HK-2 (cell line): ENCODE measurements at regions not wholly inside any gene's neighbourhood (a gene's known extent, or its start where the extent isn't known, plus 50 kb on each side); places are given as distances from the start of the nearest gene placed in this dataset.
A peak's percentile ranks its signal among the peaks of the same experiment; 100 is the strongest.
"Not testable (repeated sequence)": the region's sequence is repeated elsewhere in the genome, so short reads cannot be mapped to it uniquely, and the experiment has no call there.

Experiments used
- DNase-seq: peaks from one replicate; pipeline ENCODE4 v3.0.0-alpha.2; 2018; ENCODE audit not compliant: unreplicated experiment

DNA sequence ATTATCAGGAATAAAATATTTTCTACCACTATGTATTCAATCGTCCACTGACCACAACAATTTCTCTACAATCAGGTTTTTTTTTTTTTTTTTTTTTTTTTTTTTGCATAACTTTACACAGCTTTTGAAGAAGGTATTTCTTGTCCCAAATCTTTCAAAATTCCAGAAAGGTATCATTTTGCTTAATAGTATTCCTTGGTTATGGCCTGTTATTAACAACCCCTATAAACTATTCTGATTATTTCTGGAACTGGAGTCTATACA, 145.3 kb downstream of the ALX1 start:
- DNase-seq: no peak

DNA sequence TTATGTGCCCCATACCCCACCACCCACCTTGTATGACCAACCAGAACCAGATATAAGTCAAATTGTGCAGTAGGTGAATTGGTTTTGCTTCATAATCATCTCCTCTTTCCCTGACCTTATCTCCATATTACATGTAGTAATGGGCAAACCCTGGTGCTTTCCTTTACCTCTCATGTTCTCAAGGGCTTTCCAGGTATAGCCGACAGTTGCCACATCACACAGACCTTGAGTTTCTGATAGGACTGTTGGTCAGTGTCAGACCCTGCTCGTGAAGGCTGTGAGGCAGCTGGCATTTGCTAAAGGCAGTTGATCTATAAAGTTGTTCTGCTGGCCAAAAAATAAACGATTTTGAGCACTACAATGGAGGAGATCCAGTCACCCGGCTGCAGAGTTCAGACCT, 145.9 kb downstream of the ALX1 start:
- DNase-seq: no peak

GRCh38 chr12:85433148-85433547, 153.1 kb downstream of the ALX1 start:
- DNase-seq: not testable (repeated sequence)

DNA sequence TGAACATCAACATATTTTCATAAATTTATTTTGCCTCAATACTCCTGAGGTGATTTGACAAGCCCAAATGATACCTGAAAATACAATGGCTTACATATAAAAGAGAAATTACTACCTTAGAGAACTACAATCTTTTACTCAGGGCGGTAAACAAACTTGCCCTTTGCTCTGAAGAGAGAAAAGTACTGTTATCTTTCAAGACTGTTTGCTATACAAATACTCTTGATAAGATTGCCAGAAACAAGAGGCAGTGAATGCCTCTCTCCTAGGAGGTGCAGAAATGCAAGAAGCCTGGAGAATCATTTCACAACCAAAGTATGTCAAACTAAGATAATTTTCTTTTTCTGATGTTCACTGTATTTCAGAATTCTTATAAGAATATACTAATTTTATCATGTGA, 160.3 kb downstream of the ALX1 start:
- no peak for DNase-seq

DNA sequence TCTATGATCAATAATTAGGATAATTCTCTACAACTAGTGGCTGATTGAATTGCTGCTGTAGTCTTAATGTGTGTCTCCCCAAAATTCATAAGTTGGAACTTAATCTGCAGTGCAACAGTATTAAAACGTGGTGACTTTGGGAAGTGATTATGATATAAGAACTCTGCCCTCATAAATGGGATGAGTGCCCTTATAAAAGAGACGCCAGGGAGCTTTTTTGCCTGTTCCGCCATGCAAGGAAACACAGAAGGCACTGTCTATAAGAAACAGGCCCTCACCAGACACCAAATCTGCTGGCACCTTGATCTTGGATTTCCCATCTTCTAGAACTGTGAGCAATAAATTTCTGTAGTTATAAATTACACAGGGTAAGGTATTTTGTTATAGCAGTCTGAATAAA, 161.0 kb downstream of the ALX1 start:
- no peak for DNase-seq

GRCh38 chr12:85441741-85442140, 161.7 kb downstream of the ALX1 start:
- no peak for DNase-seq

- DNase-seq: peak; percentile 33
Measured at GRCh38 chr12:85445060-85445938, 165.3 kb downstream of the ALX1 start.

- DNase-seq: no peak
Measured at GRCh38 chr12:85448031-85448430, 168.0 kb downstream of the ALX1 start.

DNA sequence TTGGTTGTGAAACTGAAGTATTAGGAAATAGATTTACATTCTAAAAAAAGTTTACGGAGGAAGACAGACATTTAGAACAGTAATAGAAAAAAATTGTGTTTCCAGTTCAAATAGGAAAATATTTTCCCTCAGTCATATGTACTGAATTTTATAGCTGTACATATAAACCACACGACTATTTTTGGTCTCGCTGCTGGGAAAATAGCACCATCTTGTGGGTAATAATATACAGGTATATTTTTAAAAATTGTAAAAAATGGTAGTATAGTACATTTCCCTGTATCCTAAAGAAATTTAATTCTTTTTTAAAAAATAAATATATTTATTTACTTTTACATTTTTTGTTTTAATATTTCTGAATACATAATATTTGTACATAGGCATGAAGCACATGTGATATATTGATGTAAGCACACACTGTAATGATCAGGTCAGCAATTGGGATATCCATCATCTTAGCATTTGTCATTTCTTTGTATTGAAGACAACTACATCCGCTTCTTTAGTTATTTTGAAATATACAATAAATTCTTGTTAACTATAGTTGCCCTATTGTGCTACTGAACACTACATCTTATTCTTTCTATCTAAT, 168.6 kb downstream of the ALX1 start:
- no peak for DNase-seq

- DNase-seq: no peak
Measured at GRCh38 chr12:85457016-85457415, 177.0 kb downstream of the ALX1 start.

DNA sequence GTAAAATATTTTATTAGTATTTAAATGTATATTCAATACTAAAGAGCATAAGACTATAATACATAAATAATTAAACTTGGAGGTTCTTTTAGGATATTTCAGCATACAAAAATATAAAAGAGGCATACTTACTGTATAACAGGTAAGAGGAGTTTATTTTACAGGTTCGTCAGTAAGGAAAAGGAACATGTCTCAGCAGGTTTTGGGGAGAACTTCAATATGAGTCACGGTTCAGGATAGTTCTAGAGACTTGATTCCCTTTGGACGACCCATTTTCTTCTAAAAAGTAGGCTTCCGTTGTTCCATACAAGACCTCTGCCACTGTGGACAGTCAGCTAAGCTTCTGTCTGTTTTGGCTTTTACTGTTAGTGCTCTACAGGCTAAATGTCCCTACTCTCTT, 181.1 kb downstream of the ALX1 start:
- no peak for DNase-seq

DNA sequence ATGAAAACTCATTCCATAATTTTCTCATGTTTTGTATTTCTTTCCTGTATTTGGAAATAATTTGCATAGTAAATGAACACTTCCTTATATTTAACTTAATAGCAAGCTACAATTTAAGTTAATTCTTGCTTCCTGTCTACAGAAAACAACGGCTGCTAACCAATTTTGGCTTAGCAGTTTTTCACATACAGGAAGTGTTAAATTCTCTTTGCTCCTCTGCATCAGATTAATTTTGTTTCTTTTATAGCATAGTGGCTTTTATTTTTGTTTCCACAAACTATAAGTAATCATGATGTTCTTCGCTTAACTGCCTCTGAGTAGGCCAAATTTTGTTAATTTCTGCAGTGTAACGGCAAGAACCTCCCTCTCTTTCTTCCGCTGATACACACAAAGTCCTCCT, 182.9 kb downstream of the ALX1 start:
- no peak for DNase-seq

GRCh38 chr12:85466890-85467289, 186.9 kb downstream of the ALX1 start:
- DNase-seq: no peak

DNA sequence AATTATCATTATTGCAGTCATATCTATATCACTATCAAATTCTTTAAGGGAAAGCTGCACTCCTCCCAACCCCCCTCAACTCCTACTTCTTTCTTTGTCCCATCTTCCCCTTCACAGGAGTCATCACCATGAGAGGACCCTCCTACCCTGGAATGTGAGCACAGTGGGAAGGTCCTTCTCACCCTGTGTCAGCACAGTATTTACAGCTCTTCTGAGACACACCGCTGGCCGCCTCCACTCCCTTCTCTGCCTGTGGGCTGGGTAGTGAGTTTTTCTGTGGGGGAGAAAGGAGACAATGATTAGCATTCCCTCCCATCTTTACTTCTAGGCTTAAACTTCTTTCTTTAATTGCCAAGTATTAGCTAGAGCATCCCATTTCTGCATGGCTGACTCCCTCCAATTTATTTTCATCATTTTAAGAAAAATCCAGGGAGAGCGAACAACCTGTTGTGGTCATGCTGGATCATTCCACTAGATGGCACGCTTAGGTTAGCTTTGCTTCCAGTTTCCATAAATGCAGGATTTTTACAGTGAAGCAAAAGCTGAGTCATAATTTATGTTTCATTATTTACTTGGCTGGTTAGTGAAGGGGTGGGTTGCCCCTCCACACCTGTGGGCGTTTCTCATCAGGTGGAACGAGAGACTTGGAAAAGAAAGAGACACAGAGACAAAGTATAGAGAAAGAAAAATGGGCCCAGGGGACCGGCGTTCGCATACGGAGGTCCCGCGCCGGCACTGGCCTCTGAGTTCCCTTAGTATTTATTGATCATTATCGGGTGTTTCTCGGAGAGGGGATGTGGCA, 188.5 kb downstream of the ALX1 start:
- DNase-seq: peak; percentile 48

DNA sequence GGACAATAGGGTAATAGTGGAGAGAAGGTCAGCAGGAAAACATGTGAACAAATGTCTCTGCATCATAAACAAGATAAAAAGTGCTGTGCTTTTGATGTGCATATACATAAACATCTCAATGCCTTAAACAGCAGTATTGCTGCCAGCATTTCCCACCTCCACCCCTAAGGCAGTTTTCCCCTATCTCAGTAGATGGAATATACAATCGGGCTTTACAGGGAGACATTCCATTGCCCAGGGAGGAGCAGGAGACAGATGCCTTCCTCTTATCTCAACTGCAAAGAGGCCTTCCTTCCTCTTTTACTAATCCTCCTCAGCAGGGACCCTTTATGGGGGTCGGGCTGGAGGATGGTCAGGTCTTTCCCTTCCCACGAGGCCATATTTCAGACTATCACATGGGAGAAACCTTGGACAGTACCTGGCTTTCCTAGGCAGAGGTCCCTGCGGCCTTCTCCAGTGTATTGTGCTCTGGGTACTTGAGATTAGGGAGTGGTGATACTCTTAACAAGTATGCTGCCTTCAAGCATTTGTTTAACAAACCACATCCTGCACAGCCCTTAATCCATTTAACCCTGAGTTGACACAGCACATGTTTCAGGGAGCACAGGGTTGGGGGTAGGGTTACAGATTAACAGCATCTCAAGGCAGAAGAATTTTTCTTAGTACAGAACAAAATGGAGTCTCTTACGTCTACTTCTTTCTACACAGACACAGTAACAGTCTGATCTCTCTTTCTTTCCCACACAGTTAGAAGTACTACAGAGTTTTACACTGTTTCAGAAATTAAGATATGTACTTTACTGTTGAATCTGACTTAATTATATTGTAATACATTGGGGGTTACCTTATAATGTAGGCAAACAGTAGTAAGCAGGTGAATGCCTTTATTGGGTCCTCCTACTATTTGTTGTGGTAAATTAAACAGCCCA, 189.4 kb downstream of the ALX1 start:
- peak; percentile 58 for DNase-seq

- DNase-seq: not testable (repeated sequence)
Measured at GRCh38 chr12:85475277-85475676, 195.3 kb downstream of the ALX1 start.

DNA sequence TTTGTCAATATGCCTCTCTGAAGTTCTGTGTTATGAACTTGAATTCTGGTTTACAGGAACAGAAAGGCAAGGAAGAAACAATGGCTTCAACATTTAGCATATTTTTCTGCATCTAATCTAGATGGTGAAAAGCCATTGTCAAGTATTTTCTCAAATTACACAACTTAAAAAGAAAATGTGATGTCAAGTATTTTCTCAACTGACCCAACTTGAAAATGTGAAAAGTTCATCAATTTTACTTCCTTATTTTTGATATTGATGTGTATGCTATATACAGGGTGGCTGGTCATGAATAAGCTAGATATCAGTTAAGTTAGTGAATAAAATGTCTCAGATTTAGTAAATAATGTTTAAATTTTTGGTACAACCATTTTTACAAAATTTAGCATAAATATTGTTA, 196.7 kb downstream of the ALX1 start:
- DNase-seq: no peak

- no peak for DNase-seq
Measured at GRCh38 chr12:85484387-85484786, 204.4 kb downstream of the ALX1 start.

DNA sequence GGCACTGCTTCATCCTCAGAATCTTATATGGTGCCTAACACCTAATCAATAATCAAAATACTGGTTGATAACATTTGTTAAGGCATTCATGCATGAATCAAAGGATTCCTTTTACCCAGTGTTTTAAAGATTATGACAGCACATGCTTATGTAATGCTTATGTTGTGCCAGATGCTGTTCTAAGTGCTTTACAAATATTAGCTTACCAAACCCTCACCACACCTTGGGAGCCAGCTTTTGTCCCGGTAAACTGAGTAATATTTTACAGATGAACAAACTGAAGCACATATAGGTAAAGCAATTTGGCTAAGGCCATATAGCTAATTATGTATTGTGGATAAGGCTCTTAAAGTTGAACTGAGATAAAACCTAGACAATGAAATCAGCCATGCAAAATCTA, 209.2 kb downstream of the ALX1 start:
- DNase-seq: no peak

- no peak for DNase-seq
Measured at GRCh38 chr12:85504164-85504563, 224.1 kb downstream of the ALX1 start.

DNA sequence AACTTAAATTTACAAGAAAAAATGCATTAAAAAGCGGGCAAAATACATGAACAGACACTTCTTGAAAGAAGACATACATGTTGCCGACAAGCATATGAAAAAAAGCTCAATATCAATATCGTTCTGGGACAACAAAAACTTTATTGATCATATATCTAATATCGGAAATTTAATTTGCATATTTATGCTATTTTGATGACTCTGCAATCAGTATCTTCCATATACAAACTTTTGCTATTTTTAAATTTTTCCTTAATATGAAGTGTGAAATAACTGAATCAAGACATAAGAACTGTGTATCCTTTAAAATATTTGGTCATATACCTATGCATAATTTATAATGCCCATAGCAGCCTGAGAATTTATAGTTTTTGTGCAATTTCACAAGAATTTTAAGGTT, 224.6 kb downstream of the ALX1 start:
- DNase-seq: no peak

DNA sequence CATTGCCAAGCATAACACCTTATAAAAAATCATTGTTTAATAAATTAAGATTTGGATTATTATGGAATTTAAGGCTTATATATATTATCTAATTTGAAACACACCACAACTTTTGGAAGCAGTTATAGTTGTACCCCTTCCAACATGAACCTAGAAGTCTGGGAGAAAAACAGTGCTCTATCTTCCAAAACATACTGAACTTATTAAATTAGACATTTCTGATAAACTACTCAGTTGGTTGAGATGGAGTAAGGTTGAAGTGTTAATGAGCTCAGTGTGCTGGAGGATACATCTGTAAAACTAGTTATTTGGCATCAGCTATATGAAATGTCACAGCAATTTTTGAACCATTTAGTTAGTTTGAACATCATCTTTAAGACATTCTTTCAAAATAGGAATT, 227.4 kb downstream of the ALX1 start:
- no peak for DNase-seq
